ENCODE measurements at regions not wholly inside any gene's neighbourhood (a gene's known extent, or its start where the extent isn't known, plus 50 kb on each side); places are given as distances from the start of the nearest gene placed in this dataset.

DNA sequence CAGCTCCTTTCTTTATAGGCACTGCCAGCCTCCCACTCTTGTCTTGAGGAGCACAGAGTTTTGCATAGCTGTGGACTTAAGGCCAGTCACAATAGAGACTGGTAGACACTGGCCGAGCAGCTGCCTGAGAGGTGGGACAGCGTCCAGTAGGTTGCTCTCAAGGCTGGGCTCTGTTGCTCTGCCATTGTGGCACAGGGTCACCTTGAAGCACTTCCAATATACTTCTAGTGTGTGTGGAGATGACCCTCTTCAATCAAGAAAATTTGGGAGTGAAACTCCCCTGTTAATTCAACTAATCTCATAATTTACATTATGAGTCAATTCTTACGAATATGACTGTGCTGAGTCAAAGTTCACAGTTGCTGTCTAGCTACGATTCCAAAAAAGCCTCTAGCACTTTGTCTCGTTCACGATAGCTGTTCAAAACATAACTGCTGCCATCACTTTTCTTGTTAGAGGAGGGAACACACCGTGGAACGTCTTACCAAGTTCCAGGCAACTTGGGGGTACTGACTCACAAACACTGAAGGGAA lies 636.2 kb downstream of the EPHA4 start:
- no peaks in the 10 kb centered on the region for H3K27me3 ChIP-seq (ENCODE audit: control insufficient read depth, insufficient read depth, low read length)
- H3K4me3 ChIP-seq (ENCODE audit: low read depth, low read length), result no peak overlapping the region
- no peak overlapping the region for H3K9ac ChIP-seq (ENCODE audit: low read depth, low read length)
- no peaks in the 10 kb centered on the region for H3K9me3 ChIP-seq (ENCODE audit: control insufficient read depth, insufficient read depth, low read length)
- H3K4me1 ChIP-seq (ENCODE audit: control insufficient read depth, insufficient read depth, low read length), result peaks cover 6% of the 10 kb centered on the region; the same call in 1 of the 2 replicates
- H3K27ac ChIP-seq (ENCODE audit: low read depth, low read length), result no peak overlapping the region
- no peaks in the 10 kb centered on the region for H3K36me3 ChIP-seq (ENCODE audit: control insufficient read depth, insufficient read depth, low read length)

DNA sequence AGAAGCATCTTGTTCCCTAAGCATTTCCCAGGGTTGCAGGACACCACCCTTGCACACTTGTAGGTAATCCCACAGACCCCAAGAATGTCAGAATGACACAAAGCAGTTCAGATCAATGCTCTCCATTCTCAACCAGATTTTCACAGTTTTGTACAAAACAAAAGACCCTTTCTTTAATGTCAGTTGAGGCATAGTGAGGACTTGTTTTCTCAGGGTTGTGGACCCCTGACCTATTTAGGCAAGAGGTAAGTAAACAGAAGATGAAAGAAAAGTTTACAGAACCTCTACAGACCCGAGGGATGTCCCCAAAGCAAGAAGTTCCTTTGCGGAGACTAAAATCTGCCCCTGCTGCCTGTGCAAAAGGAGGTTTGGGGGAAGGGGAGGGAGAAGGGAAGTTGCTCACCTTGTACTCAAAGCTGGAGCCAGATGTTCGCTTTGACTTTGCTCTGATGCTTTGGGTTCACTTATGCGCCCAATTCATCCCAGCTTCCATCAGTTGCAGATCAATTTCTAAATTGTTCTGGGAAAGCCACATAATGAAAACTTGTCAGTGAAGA lies 635.4 kb downstream of the EPHA4 start:
- H3K36me3 ChIP-seq (ENCODE audit: control insufficient read depth, insufficient read depth, low read length), result no peaks in the 10 kb centered on the region
- H3K9me3 ChIP-seq (ENCODE audit: control insufficient read depth, insufficient read depth, low read length), result no peaks in the 10 kb centered on the region
- peaks cover 6% of the 10 kb centered on the region; the same call in 1 of the 2 replicates for H3K4me1 ChIP-seq (ENCODE audit: control insufficient read depth, insufficient read depth, low read length)
- no peaks in the 10 kb centered on the region for H3K27me3 ChIP-seq (ENCODE audit: control insufficient read depth, insufficient read depth, low read length)
- peak overlapping the region; percentile 23 for H3K27ac ChIP-seq (ENCODE audit: low read depth, low read length)
- no peak overlapping the region for H3K4me3 ChIP-seq (ENCODE audit: low read depth, low read length)
- H3K9ac ChIP-seq (ENCODE audit: low read depth, low read length), result no peak overlapping the region

DNA sequence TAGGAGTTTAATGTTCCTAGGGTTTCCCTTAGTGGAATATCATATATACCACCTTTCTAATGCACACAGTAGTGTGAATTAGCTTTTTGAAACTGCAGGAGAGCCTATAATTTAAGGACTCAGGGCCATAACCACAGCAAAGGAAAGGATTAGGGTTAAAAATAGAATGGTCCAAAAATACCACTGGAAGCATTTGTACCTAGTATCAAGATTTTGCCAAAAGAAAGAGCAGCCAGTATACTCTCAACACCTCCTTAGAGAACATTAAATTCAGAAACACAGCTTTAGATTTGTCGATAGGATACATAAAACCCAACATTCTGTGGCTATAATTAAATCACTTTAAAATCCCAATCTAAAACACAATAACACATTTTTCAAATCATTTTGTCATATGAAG lies 634.9 kb downstream of the EPHA4 start:
- Histone ChIP-seq H3K27ac (ENCODE audit: low read depth, low read length) (no peak overlapping the region), H3K9me3 (ENCODE audit: control insufficient read depth, insufficient read depth, low read length) (no peaks in the 10 kb centered on the region), H3K27me3 (ENCODE audit: control insufficient read depth, insufficient read depth, low read length) (no peaks in the 10 kb centered on the region), H3K4me3 (ENCODE audit: low read depth, low read length) (no peak overlapping the region), H3K36me3 (ENCODE audit: control insufficient read depth, insufficient read depth, low read length) (no peaks in the 10 kb centered on the region), H3K9ac (ENCODE audit: low read depth, low read length) (no peak overlapping the region), H3K4me1 (ENCODE audit: control insufficient read depth, insufficient read depth, low read length) (peaks cover 6% of the 10 kb centered on the region; the same call in 1 of the 2 replicates)

DNA sequence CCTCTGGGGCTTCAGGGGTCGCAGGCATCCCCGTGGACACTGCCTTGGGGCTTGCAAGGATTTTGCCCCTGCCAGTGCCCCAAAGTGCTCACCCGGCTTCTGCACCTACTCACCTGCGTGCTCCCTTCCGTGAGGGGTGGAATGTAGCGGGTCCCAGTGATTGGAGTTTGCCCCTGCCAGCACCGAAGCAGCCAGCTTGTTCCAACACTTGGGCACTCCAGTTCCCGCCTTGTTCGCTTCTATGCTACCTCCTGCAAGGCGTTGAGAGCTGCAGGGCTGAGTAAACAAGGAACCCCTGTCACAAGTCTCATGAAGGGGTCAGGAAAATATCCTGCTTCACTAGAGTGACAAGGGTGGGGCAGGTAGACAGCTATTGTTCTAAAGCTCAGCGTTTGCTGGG lies 631.5 kb downstream of the EPHA4 start:
- no peaks in the 10 kb centered on the region for H3K27me3 ChIP-seq (ENCODE audit: control insufficient read depth, insufficient read depth, low read length)
- no peak overlapping the region for H3K4me3 ChIP-seq (ENCODE audit: low read depth, low read length)
- peaks cover 6% of the 10 kb centered on the region; the same call in 1 of the 2 replicates for H3K4me1 ChIP-seq (ENCODE audit: control insufficient read depth, insufficient read depth, low read length)
- H3K27ac ChIP-seq (ENCODE audit: low read depth, low read length), result no peak overlapping the region
- no peak overlapping the region for H3K9ac ChIP-seq (ENCODE audit: low read depth, low read length)
- no peaks in the 10 kb centered on the region for H3K9me3 ChIP-seq (ENCODE audit: control insufficient read depth, insufficient read depth, low read length)
- no peaks in the 10 kb centered on the region for H3K36me3 ChIP-seq (ENCODE audit: control insufficient read depth, insufficient read depth, low read length)

DNA sequence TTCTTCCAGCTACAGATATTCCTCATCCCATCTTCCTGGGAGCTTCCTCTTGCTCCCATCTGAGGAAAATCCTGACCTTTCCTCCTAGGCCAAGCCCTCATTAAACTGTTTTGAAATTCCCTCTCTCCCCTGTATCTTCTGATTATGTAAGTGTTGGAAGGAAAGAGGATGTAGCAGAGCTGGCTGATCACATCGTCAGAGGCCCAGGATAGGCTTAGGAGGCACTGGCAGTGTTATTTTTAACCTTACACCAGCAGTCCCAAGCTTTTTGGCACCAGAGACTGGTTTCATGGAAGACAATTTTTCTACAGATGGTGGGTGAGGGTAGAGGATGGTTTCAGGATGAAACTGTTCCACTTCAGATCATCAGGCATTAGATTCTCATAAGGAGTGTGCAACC lies 630.4 kb downstream of the EPHA4 start:
- Histone ChIP-seq H3K4me1 (ENCODE audit: control insufficient read depth, insufficient read depth, low read length) (peaks cover 4% of the 10 kb centered on the region; the same call in 1 of the 2 replicates), H3K9ac (ENCODE audit: low read depth, low read length) (no peak overlapping the region), H3K9me3 (ENCODE audit: control insufficient read depth, insufficient read depth, low read length) (no peaks in the 10 kb centered on the region), H3K36me3 (ENCODE audit: control insufficient read depth, insufficient read depth, low read length) (no peaks in the 10 kb centered on the region), H3K27me3 (ENCODE audit: control insufficient read depth, insufficient read depth, low read length) (no peaks in the 10 kb centered on the region), H3K4me3 (ENCODE audit: low read depth, low read length) (no peak overlapping the region), H3K27ac (ENCODE audit: low read depth, low read length) (no peak overlapping the region)

DNA sequence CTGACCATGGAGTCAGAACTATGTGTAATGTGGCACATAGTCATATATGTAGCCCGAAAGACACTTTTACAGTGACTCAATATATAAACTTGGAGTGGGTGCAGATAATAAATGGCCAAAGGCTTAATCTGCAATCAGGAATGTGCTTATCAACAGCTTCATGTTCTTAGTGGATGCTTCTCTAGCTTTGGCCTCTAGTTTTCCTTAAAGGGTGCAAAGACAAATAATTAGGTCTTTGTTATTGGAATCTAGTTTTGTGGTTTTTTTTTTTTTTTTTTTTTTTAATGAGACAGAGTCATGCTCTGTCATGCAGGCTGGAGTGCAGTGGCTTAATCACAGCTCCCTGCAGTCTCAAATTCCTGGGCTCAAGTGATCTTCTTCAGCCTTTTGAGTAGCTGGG lies 625.6 kb downstream of the EPHA4 start:
- H3K27ac ChIP-seq (ENCODE audit: low read depth, low read length), result no peak overlapping the region
- no peak overlapping the region for H3K4me3 ChIP-seq (ENCODE audit: low read depth, low read length)
- H3K4me1 ChIP-seq (ENCODE audit: control insufficient read depth, insufficient read depth, low read length), result peaks cover 16% of the 10 kb centered on the region

DNA sequence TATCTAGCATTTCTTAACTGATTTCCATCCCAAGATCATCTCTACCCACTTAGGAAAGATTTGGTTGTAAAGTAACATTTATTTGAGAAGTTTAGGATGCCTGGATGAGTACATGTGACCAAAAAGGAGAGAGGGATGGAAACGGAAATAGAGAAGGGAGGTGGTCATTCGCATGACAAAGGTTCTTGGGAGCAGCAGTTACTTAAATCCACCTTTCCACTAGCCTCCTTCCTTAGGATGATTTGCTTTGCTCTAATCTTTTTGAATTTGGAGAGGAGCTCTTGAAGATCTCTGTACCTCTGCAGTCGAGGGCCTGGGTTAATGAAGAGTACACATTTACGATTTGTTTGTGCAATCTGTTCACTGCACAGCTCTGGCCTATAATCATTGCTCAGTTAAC lies 623.5 kb downstream of the EPHA4 start:
- Histone ChIP-seq H3K27me3 (ENCODE audit: control insufficient read depth, insufficient read depth, low read length) (no peaks in the 10 kb centered on the region), H3K36me3 (ENCODE audit: control insufficient read depth, insufficient read depth, low read length) (no peaks in the 10 kb centered on the region), H3K4me3 (ENCODE audit: low read depth, low read length) (no peak overlapping the region), H3K4me1 (ENCODE audit: control insufficient read depth, insufficient read depth, low read length) (peaks cover 16% of the 10 kb centered on the region), H3K9me3 (ENCODE audit: control insufficient read depth, insufficient read depth, low read length) (no peaks in the 10 kb centered on the region), H3K27ac (ENCODE audit: low read depth, low read length) (peak overlapping the region; percentile 47), H3K9ac (ENCODE audit: low read depth, low read length) (no peak overlapping the region)

More for the DNA sequence above, 625.6 kb downstream of the EPHA4 start:
- H3K27me3 ChIP-seq (ENCODE audit: control insufficient read depth, insufficient read depth, low read length), result no peaks in the 10 kb centered on the region
- H3K36me3 ChIP-seq (ENCODE audit: control insufficient read depth, insufficient read depth, low read length), result no peaks in the 10 kb centered on the region
- H3K9ac ChIP-seq (ENCODE audit: low read depth, low read length), result no peak overlapping the region
- H3K9me3 ChIP-seq (ENCODE audit: control insufficient read depth, insufficient read depth, low read length), result no peaks in the 10 kb centered on the region

DNA sequence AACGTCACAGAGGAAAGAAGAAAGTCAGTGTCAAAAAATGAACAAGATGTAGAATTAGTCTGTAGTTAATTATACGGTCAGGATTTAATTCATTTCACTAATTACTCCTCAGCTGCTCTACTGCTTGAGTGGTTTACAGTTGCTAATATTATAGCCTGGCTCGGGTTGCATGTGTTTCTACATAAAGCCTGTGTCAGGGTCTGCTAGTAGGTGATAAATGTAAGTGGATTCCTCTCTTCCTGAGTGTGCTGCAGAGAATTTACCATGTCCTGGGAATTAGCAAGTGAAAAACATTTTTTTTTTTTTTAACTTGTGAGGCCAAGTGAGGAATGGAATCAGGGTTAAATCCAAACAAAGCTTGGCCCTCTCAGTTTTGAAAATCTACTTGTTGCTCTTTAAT lies 622.6 kb downstream of the EPHA4 start:
- H3K36me3 ChIP-seq (ENCODE audit: control insufficient read depth, insufficient read depth, low read length), result no peaks in the 10 kb centered on the region
- no peak overlapping the region for H3K4me3 ChIP-seq (ENCODE audit: low read depth, low read length)
- H3K4me1 ChIP-seq (ENCODE audit: control insufficient read depth, insufficient read depth, low read length), result peaks cover 16% of the 10 kb centered on the region
- H3K27me3 ChIP-seq (ENCODE audit: control insufficient read depth, insufficient read depth, low read length), result no peaks in the 10 kb centered on the region
- no peaks in the 10 kb centered on the region for H3K9me3 ChIP-seq (ENCODE audit: control insufficient read depth, insufficient read depth, low read length)
- no peak overlapping the region for H3K9ac ChIP-seq (ENCODE audit: low read depth, low read length)
- no peak overlapping the region for H3K27ac ChIP-seq (ENCODE audit: low read depth, low read length)

DNA sequence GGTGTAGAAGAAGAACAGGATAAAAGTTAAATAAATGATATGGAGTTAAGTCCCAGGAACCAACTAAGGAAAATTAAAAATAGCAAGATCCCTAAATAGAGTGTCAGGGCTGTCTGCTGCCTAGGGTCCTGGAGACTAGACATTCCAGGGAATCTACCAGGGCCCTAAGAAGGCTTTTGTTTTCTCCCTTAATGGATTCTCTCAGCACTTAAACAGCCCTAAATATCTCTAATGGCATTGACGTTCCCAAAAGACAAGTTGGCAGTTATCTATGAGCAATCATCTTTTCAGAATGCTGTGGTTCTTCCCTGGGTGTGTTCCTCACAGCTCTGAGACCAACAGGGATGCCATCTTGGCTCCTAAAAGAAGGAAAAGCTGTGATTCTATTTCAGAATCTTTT lies 616.3 kb downstream of the EPHA4 start:
- Histone ChIP-seq H3K9me3 (ENCODE audit: control insufficient read depth, insufficient read depth, low read length) (no peaks in the 10 kb centered on the region), H3K27ac (ENCODE audit: low read depth, low read length) (no peak overlapping the region), H3K4me1 (ENCODE audit: control insufficient read depth, insufficient read depth, low read length) (no peaks in the 10 kb centered on the region), H3K9ac (ENCODE audit: low read depth, low read length) (no peak overlapping the region), H3K36me3 (ENCODE audit: control insufficient read depth, insufficient read depth, low read length) (no peaks in the 10 kb centered on the region), H3K4me3 (ENCODE audit: low read depth, low read length) (no peak overlapping the region), H3K27me3 (ENCODE audit: control insufficient read depth, insufficient read depth, low read length) (no peaks in the 10 kb centered on the region)

DNA sequence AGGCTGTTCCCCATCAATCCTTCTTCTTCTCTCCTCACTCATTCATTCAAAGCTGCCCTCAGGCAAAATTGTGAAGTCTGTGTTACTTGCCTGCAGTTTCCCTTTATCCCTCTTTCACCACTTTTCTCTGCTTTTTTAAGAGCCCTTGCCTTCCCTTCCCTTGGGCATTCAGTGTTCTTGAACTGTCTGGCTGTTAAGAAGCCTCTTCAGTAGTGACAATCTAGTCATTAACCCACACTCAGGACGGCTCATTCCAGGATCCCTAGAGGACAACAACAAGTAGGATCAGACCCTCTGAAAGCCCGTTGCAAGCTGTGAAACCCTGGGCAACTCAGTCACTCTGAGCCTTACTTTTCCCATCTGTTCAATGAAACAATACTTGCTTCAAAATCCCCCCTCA lies 615.7 kb downstream of the EPHA4 start:
- Histone ChIP-seq H3K27ac (ENCODE audit: low read depth, low read length) (no peak overlapping the region), H3K9me3 (ENCODE audit: control insufficient read depth, insufficient read depth, low read length) (no peaks in the 10 kb centered on the region), H3K4me1 (ENCODE audit: control insufficient read depth, insufficient read depth, low read length) (no peaks in the 10 kb centered on the region), H3K4me3 (ENCODE audit: low read depth, low read length) (no peak overlapping the region), H3K9ac (ENCODE audit: low read depth, low read length) (no peak overlapping the region), H3K36me3 (ENCODE audit: control insufficient read depth, insufficient read depth, low read length) (no peaks in the 10 kb centered on the region), H3K27me3 (ENCODE audit: control insufficient read depth, insufficient read depth, low read length) (no peaks in the 10 kb centered on the region)

DNA sequence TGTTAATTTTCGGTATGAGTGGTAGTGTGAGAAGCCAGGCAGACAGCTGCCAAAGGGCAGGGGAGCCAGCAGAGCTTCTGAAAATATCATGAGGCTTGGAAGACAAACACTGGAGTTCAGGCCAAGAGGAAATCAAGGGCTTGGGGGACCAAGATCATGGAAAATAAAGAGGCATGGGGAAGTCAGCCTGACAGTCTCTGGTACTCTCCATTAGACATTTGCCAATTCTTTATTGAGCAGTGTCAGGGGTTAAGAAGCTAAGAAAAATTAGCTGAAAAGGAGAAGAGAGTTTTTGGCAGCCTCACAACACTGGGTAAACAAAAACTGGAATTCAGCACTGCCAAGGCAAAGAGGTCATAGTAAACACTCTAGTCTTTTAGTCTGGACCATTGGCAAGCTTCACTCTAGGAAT lies 612.7 kb downstream of the EPHA4 start:
- no peaks in the 10 kb centered on the region for H3K36me3 ChIP-seq (ENCODE audit: control insufficient read depth, insufficient read depth, low read length)
- H3K9ac ChIP-seq (ENCODE audit: low read depth, low read length), result no peak overlapping the region
- H3K27me3 ChIP-seq (ENCODE audit: control insufficient read depth, insufficient read depth, low read length), result no peaks in the 10 kb centered on the region
- no peak overlapping the region for H3K27ac ChIP-seq (ENCODE audit: low read depth, low read length)
- peaks cover 3% of the 10 kb centered on the region; the same call in 1 of the 2 replicates for H3K4me1 ChIP-seq (ENCODE audit: control insufficient read depth, insufficient read depth, low read length)
- no peak overlapping the region for H3K4me3 ChIP-seq (ENCODE audit: low read depth, low read length)
- H3K9me3 ChIP-seq (ENCODE audit: control insufficient read depth, insufficient read depth, low read length), result no peaks in the 10 kb centered on the region

All from HUES48 (cell line).